GM10266 (cell line): ENCODE measurements at regions not wholly inside any gene's neighbourhood (a gene's known extent, or its start where the extent isn't known, plus 50 kb on each side); places are given as distances from the start of the nearest gene placed in this dataset.

Experiments used
- DNase-seq: peaks from one replicate; pipeline ENCODE4 v3.0.0; 2012; ENCODE audit errors: extremely low spot score
- TF ChIP-seq, protein P1 (sequence below): IDR thresholded peaks from 2 replicates; pipeline ENCODE4 v1.5.1; 2012; ENCODE audit warnings: mild to moderate bottlenecking, low read depth; ENCODE audit not compliant: control insufficient read depth, insufficient read depth; ENCODE audit errors: missing control alignments

GRCh38 chr4:84028340-84028739 is 470.8 kb downstream of the NKX6-1 start:
- DNase-seq = no peak
- TF ChIP-seq, protein P1, sequence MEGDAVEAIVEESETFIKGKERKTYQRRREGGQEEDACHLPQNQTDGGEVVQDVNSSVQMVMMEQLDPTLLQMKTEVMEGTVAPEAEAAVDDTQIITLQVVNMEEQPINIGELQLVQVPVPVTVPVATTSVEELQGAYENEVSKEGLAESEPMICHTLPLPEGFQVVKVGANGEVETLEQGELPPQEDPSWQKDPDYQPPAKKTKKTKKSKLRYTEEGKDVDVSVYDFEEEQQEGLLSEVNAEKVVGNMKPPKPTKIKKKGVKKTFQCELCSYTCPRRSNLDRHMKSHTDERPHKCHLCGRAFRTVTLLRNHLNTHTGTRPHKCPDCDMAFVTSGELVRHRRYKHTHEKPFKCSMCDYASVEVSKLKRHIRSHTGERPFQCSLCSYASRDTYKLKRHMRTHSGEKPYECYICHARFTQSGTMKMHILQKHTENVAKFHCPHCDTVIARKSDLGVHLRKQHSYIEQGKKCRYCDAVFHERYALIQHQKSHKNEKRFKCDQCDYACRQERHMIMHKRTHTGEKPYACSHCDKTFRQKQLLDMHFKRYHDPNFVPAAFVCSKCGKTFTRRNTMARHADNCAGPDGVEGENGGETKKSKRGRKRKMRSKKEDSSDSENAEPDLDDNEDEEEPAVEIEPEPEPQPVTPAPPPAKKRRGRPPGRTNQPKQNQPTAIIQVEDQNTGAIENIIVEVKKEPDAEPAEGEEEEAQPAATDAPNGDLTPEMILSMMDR = no peak

DNA sequence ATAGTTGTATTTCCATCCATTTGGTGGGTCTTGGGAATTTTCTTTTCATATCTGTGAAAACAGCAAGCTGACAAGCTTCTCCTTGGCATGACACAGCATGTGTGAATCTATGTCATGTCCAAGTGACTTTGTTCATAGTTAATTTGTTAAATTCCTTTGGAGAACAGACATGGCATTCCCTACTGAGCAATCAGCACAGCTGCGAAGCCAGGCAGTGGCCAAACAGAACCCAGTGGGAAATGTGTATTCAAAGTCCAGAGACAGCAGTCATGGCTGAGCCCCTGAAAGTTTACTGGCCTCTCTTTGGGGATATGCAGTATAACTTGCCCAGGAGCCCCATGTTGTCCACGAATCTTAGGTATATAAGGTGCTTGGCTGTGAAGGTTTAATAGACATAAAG is 474.7 kb downstream of the NKX6-1 start:
- TF ChIP-seq, protein P1 = no peak
- no peak for DNase-seq

DNA sequence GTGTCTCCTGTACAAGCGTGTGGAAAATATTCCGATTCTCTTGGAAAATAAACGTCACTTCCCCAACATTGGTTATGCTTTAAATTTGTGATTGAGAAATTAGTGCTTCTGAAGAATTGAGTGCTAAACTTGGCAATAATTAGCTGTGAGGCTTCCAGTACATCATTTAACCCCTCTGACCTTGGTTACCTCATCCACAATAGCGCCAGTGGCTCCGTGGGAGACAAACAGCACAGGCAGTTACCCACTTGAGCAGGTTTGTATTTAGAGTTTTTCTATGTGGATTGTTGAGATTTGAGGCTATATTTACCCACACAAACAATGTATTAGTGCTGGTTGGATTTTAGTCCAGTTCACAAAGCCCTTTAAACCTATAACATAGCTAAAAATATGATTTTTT is 476.5 kb downstream of the NKX6-1 start:
- TF ChIP-seq, protein P1 = no peak
- DNase-seq = no peak

DNA sequence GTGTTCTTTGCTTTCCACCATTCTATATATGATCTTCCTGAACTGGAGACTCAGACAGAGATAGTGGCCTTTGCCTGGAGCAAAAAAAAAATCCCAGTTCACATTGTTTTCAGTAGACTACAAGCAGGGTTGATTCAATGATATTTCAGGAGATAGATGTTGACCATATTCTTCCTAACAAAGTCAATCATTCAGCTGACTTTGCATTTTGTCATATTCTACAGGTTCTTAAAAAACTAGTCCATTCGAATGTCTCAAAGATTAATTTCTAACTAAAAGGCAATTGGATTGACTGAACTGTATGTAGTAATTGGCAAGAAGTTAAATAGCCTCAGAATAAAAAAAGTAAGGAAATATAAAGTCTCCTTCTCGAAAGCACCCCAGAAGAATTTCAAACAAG is 479.5 kb downstream of the NKX6-1 start:
- TF ChIP-seq, protein P1 = no peak
- no peak for DNase-seq

- TF ChIP-seq, protein P1 = no peak
These were observed 467.1 kb downstream of the GPAT3 start for GRCh38 chr4:84003046-84003445.

GRCh38 chr4:84001876-84002569 is 466.1 kb downstream of the GPAT3 start:
- TF ChIP-seq, protein P1 = no peak
- DNase-seq = no peak

More at GRCh38 chr4:84003046-84003445, 467.1 kb downstream of the GPAT3 start:
- no peak for DNase-seq

DNA sequence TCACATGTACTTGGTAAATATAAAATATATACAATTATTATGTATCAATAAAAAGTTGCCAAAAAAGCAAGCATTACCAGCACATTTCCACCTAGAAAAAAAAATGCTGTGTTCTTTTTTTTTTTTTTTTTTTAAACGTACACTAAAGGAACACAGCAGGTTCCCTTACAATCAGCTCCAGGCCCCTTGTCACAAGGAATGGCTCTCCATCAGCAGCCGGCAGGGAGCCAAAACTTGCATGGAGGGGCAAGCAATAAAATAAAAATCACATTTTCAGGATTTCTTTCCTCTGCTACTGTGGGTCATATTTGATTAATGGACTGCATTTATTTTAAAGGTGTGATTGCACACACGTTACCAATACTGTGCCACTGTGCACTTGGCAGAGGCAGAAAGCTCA is 460.3 kb downstream of the GPAT3 start:
- TF ChIP-seq, protein P1 = no peak
- no peak for DNase-seq
